SK-N-SH (cell line): ENCODE measurements at regions not wholly inside any gene's neighbourhood (a gene's known extent, or its start where the extent isn't known, plus 50 kb on each side); places are given as distances from the start of the nearest gene placed in this dataset.

Source experiments
- CTCF ChIA-PET: fragments of 300-600, 350-600 bp; formaldehyde crosslinking; extraction: SDS; loops from one replicate; lab custom pipeline; 2021; lab: Yijun Ruan, JAX
- POLR2A ChIA-PET: fragments of 350-600 bp; sonication (Branson Sonifier 250); formaldehyde crosslinking; extraction: SDS; loops from one replicate; lab custom pipeline; 2020; ENCODE audit warnings: antibody characterized with exemption, inconsistent platforms; lab: Yijun Ruan, JAX
- DNase-seq: peaks from one replicate; pipeline ENCODE4 v3.0.0; 2012
- H2AFZ ChIP-seq: fragments of 200-600 bp; sonication (generic); 2 replicates; pipeline ENCODE4 v1.8.1; 2016; ENCODE audit warnings: antibody characterized with exemption, mild to moderate bottlenecking, low read depth
- H3F3A ChIP-seq: fragments of 200-600 bp; sonication (generic); replicated peaks from 2 replicates; pipeline ENCODE3; 2016; ENCODE audit warnings: antibody characterized with exemption, mild to moderate bottlenecking; ENCODE audit not compliant: insufficient read depth
- H3K27ac ChIP-seq, 2 experiments: fragments of 200-500 bp in 1 of 2; fragments of 200-600 bp in 1 of 2; sonication (Bioruptor generic) in 1 of 2; sonication (generic), shearing (Covaris generic) in 1 of 2; 2 replicates each; pipeline versions ENCODE4 v1.5.1 to v1.6.1; 2014 to 2016; ENCODE audit warnings: low read depth in 2 of 2, inconsistent platforms in 1 of 2, low read length in 1 of 2, mild to moderate bottlenecking in 1 of 2, mixed read lengths in 1 of 2
- H3K27me3 ChIP-seq: fragments of 200-600 bp; sonication (generic), shearing (Covaris generic); 2 replicates; pipeline ENCODE4 v1.6.1; 2016; ENCODE audit warnings: mixed run types; ENCODE audit not compliant: insufficient read depth
- H3K36me3 ChIP-seq, 2 experiments: fragments of 200-500 bp in 1 of 2; fragments of 200-600 bp in 1 of 2; sonication (Bioruptor generic) in 1 of 2; sonication (generic) in 1 of 2; replicated peaks in 1 of 2; 2 replicates each; pipeline versions ENCODE3 to v1.5.1; 2014 to 2016; ENCODE audit warnings: low read length in 1 of 2, mild to moderate bottlenecking in 1 of 2; ENCODE audit not compliant: insufficient read depth in 2 of 2, control insufficient read depth in 1 of 2
- H3K4me1 ChIP-seq, 2 experiments: fragments of 200-500 bp in 1 of 2; fragments of 200-600 bp in 1 of 2; sonication (Bioruptor generic) in 1 of 2; sonication (generic), shearing (Covaris generic) in 1 of 2; 2 replicates each; pipeline versions ENCODE4 v1.5.1 to v1.6.1; 2014 to 2016; ENCODE audit warnings: low read depth in 1 of 2, low read length in 1 of 2, mixed run types in 1 of 2; ENCODE audit not compliant: insufficient read depth in 2 of 2, control insufficient read depth in 1 of 2
- H3K4me2 ChIP-seq: fragments of 200-600 bp; sonication (generic), shearing (Covaris generic); 2 replicates; pipeline ENCODE4 v1.6.1; 2017; ENCODE audit warnings: mixed run types
- H3K4me3 ChIP-seq, 2 experiments: fragments of 200-500 bp in 1 of 2; fragments of 200-600 bp in 1 of 2; sonication (Bioruptor generic) in 1 of 2; sonication (generic), shearing (Covaris generic) in 1 of 2; 2 replicates each; pipeline versions ENCODE4 v1.5.1 to v1.8.1; 2014 to 2016; ENCODE audit warnings: low read depth in 2 of 2, inconsistent platforms in 1 of 2, low read length in 1 of 2, mild to moderate bottlenecking in 1 of 2, mixed read lengths in 1 of 2, moderate library complexity in 1 of 2
- H3K79me2 ChIP-seq: fragments of 200-600 bp; sonication (generic); 2 replicates; pipeline ENCODE4 v1.8.1; 2017; ENCODE audit warnings: mild to moderate bottlenecking; ENCODE audit not compliant: insufficient read depth
- H3K9ac ChIP-seq: fragments of 200-600 bp; sonication (generic); 2 replicates; pipeline ENCODE4 v1.6.1; 2017; ENCODE audit warnings: mixed run types
- H3K9me2 ChIP-seq: fragments of 200-600 bp; sonication (generic); 2 replicates; pipeline ENCODE4 v1.6.1; 2017; ENCODE audit warnings: mixed run types
- H3K9me3 ChIP-seq: fragments of 200-600 bp; sonication (generic); 2 replicates; pipeline ENCODE4 v1.6.1; 2017; ENCODE audit warnings: mixed run types, mild to moderate bottlenecking, moderate library complexity
- H4K20me1 ChIP-seq: fragments of 200-600 bp; sonication (generic); 2 replicates; pipeline ENCODE4 v1.6.1; 2017; ENCODE audit warnings: mild to moderate bottlenecking, mixed run types; ENCODE audit not compliant: insufficient read depth
- CHD2 ChIP-seq: fragments of 150-350 bp; IDR thresholded peaks from 2 replicates; pipeline ENCODE4 v1.6.1; 2018; ENCODE audit warnings: low read length; ENCODE audit not compliant: partially characterized antibody
- ELF1 ChIP-seq: IDR thresholded peaks from 2 replicates; pipeline ENCODE4 v1.4.0; 2012
- EZH2phosphoT487 ChIP-seq: fragments of 200-600 bp; sonication (generic); IDR thresholded peaks from 2 replicates; pipeline ENCODE4 v1.6.1; 2017; ENCODE audit warnings: low read depth, mixed run types, mild to moderate bottlenecking, antibody characterized with exemption, moderate library complexity, borderline replicate concordance
- FOSL2 ChIP-seq: IDR thresholded peaks from 2 replicates; pipeline ENCODE4 v1.4.0; 2012; ENCODE audit warnings: low read depth, mild to moderate bottlenecking, moderate library complexity, borderline replicate concordance
- FOXJ3 ChIP-seq: sonication (generic); formaldehyde crosslinking; IDR thresholded peaks from 2 replicates; pipeline ENCODE4 v1.5.1; 2020; ENCODE audit warnings: mild to moderate bottlenecking, missing genetic modification reagents
- GATA2 ChIP-seq: sonication (generic); formaldehyde crosslinking; IDR thresholded peaks from 2 replicates; pipeline ENCODE4 v1.5.0; 2020; ENCODE audit warnings: mild to moderate bottlenecking, missing genetic modification reagents
- JUND ChIP-seq: IDR thresholded peaks from 2 replicates; pipeline ENCODE4 v1.4.0; 2012
- MEF2A ChIP-seq: IDR thresholded peaks from 2 replicates; pipeline ENCODE4 v1.4.0; 2012; ENCODE audit warnings: low read depth, borderline replicate concordance
- NFIC ChIP-seq: IDR thresholded peaks from 2 replicates; pipeline ENCODE4 v1.4.0; 2012; ENCODE audit warnings: borderline replicate concordance
- NRF1 ChIP-seq: IDR thresholded peaks from 2 replicates; pipeline ENCODE4 v1.6.1; 2012; ENCODE audit warnings: low read depth, mild to moderate bottlenecking, low read length
- POLR2AphosphoS5 ChIP-seq: IDR thresholded peaks from 2 replicates; pipeline ENCODE4 v1.6.1; 2012; ENCODE audit warnings: low read depth, low read length
- RCOR1 ChIP-seq: fragments of 150-350 bp; IDR thresholded peaks from 2 replicates; pipeline ENCODE4 v1.6.1; 2017; ENCODE audit warnings: antibody characterized with exemption, low read length
- RXRA ChIP-seq: IDR thresholded peaks from 2 replicates; pipeline ENCODE4 v1.4.0; 2012; ENCODE audit warnings: low read depth, mild to moderate bottlenecking, borderline replicate concordance
- SIN3A ChIP-seq: IDR thresholded peaks from 2 replicates; pipeline ENCODE4 v1.6.1; 2012; ENCODE audit warnings: low read depth, mild to moderate bottlenecking, low read length, moderate library complexity, borderline replicate concordance
- SMC3 ChIP-seq: IDR thresholded peaks from 2 replicates; pipeline ENCODE4 v1.6.1; 2012; ENCODE audit warnings: low read depth, low read length, improper control_type of control experiment
- TAF1 ChIP-seq: IDR thresholded peaks from 2 replicates; pipeline ENCODE4 v1.6.1; 2012; ENCODE audit warnings: low read depth, mild to moderate bottlenecking, low read length, moderate library complexity, borderline replicate concordance
- TCF12 ChIP-seq: IDR thresholded peaks from 2 replicates; pipeline ENCODE4 v1.4.0; 2012
- TEAD4 ChIP-seq: IDR thresholded peaks from 2 replicates; pipeline ENCODE4 v1.4.0; 2012; ENCODE audit warnings: mild to moderate bottlenecking, borderline replicate concordance; ENCODE audit not compliant: insufficient read depth
- YY1 ChIP-seq: IDR thresholded peaks from 2 replicates; pipeline ENCODE4 v1.4.0; 2012; ENCODE audit warnings: low read depth, mild to moderate bottlenecking
- WGBS: methylation state at CpG from one replicate; pipeline ENCODE4 v1.1.6; 2017; ENCODE audit warnings: low lambda C conversion rate; 5-methylcytosine and 5-hydroxymethylcytosine counted together
- TF ChIP-seq, protein P1 (sequence below): fragments of 150-350 bp; IDR thresholded peaks from 2 replicates; pipeline ENCODE4 v1.6.1; 2017; ENCODE audit warnings: antibody characterized with exemption, low read length, low read depth, borderline replicate concordance
- TF ChIP-seq, protein P2 (sequence below): fragments of 150-350 bp; IDR thresholded peaks from 2 replicates; pipeline ENCODE4 v1.6.1; 2016; ENCODE audit warnings: mild to moderate bottlenecking, low read depth, low read length
- TF ChIP-seq, protein P3 (sequence below): IDR thresholded peaks from 2 replicates; pipeline ENCODE4 v1.6.1; 2012; ENCODE audit warnings: mild to moderate bottlenecking, low read depth, low read length, moderate library complexity

DNA sequence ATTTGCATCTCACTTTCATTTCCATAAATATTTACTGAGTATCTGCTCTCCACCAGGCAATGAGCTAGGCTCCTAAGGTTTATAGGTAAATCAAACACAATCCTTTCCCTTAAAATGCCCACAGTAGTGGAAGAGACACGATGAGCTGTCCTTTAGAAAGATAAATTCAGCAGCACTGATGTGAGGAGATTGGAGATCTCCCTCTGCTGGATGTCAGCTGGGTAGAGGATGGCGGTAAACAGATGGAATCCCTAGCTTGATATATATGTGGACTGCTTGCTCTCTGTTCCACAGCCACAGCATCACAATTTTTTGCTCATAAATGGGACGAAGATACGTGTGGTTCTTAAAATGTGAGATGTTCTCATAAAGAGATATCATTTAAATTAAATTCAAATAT lies 216.4 kb upstream of the RASGEF1B start:
- H4K20me1 ChIP-seq: no peaks in the 10 kb centered on the region
- no peak for DNase-seq
- POLR2A ChIA-PET: no interaction called here
- no peak overlapping the region for H3K9ac ChIP-seq
- no peak overlapping the region for H3K27ac ChIP-seq
- no peak overlapping the region for H2AFZ ChIP-seq
- no peak overlapping the region for H3K4me3 ChIP-seq
- CTCF ChIA-PET: interaction anchor here (1.0 kb wide), 2 partner anchors 10 to 13 kb away, joined by 3 read pairs; no protein-coding TSS in a partner anchor
- no peaks in the 10 kb centered on the region for H3K79me2 ChIP-seq
- H3K4me2 ChIP-seq: no peak overlapping the region
- H3K9me3 ChIP-seq: no peaks in the 10 kb centered on the region
- TF ChIP-seq FOSL2: no peak
- TF ChIP-seq NFIC: no peak
- no peak for TF ChIP-seq TAF1
- TF ChIP-seq EZH2phosphoT487: no peak
- TF ChIP-seq FOXJ3 (CRISPR knock-in tag): no peak
- TF ChIP-seq, protein P1, sequence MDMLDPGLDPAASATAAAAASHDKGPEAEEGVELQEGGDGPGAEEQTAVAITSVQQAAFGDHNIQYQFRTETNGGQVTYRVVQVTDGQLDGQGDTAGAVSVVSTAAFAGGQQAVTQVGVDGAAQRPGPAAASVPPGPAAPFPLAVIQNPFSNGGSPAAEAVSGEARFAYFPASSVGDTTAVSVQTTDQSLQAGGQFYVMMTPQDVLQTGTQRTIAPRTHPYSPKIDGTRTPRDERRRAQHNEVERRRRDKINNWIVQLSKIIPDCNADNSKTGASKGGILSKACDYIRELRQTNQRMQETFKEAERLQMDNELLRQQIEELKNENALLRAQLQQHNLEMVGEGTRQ: no peak
- no peak for TF ChIP-seq TCF12
- no peaks in the 10 kb centered on the region for H3K36me3 ChIP-seq
- no peaks in the 10 kb centered on the region for H3K4me1 ChIP-seq
- H3K9me2 ChIP-seq: no peaks in the 10 kb centered on the region
- H3K27me3 ChIP-seq: no peaks in the 10 kb centered on the region
- H3F3A ChIP-seq: no peaks in the 10 kb centered on the region
- WGBS: 2% methylated on average over 4 of the region's 4 CpGs

DNA sequence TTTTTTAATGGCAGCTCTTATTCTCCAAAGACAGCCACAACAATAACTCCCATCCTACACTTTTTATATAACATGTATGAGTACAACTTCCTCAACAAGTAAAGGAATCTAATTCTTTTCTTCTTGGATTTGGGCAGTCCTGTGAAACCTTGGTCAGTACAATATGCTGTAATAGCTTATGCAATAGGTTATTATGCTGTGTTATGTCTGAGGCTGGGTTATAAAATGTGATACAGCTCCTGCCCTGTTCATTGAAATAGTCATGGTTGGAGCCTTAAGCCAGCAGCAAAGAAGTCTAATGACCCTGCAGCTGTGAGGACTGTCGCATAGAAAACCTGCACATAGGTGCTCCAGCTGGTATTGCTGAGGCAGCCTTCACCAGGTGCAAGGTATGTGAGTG lies 215.8 kb upstream of the RASGEF1B start:
- Histone ChIP-seq H3F3A (no peaks in the 10 kb centered on the region), H3K27ac (no peak overlapping the region), H3K9ac (no peak overlapping the region), H3K4me3 (no peak overlapping the region), H2AFZ (no peak overlapping the region), H3K4me2 (no peak overlapping the region), H3K27me3 (no peaks in the 10 kb centered on the region), H3K36me3 (no peaks in the 10 kb centered on the region), H3K79me2 (no peaks in the 10 kb centered on the region), H3K9me3 (no peaks in the 10 kb centered on the region), H3K9me2 (no peaks in the 10 kb centered on the region), H4K20me1 (no peaks in the 10 kb centered on the region), H3K4me1 (no peaks in the 10 kb centered on the region)
- TF ChIP-seq NFIC (no peak), CHD2 (no peak), YY1 (no peak), RCOR1 (no peak), TAF1 (no peak), NRF1 (no peak), POLR2AphosphoS5 (no peak), SIN3A (no peak), ELF1 (no peak), JUND (no peak), FOSL2 (no peak), FOXJ3 (CRISPR knock-in tag) (no peak), MEF2A (no peak), SMC3 (no peak), RXRA (no peak), TEAD4 (no peak), GATA2 (no peak)
- TF ChIP-seq, protein P2, sequence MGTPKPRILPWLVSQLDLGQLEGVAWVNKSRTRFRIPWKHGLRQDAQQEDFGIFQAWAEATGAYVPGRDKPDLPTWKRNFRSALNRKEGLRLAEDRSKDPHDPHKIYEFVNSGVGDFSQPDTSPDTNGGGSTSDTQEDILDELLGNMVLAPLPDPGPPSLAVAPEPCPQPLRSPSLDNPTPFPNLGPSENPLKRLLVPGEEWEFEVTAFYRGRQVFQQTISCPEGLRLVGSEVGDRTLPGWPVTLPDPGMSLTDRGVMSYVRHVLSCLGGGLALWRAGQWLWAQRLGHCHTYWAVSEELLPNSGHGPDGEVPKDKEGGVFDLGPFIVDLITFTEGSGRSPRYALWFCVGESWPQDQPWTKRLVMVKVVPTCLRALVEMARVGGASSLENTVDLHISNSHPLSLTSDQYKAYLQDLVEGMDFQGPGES: no peak
- TF ChIP-seq, protein P3, sequence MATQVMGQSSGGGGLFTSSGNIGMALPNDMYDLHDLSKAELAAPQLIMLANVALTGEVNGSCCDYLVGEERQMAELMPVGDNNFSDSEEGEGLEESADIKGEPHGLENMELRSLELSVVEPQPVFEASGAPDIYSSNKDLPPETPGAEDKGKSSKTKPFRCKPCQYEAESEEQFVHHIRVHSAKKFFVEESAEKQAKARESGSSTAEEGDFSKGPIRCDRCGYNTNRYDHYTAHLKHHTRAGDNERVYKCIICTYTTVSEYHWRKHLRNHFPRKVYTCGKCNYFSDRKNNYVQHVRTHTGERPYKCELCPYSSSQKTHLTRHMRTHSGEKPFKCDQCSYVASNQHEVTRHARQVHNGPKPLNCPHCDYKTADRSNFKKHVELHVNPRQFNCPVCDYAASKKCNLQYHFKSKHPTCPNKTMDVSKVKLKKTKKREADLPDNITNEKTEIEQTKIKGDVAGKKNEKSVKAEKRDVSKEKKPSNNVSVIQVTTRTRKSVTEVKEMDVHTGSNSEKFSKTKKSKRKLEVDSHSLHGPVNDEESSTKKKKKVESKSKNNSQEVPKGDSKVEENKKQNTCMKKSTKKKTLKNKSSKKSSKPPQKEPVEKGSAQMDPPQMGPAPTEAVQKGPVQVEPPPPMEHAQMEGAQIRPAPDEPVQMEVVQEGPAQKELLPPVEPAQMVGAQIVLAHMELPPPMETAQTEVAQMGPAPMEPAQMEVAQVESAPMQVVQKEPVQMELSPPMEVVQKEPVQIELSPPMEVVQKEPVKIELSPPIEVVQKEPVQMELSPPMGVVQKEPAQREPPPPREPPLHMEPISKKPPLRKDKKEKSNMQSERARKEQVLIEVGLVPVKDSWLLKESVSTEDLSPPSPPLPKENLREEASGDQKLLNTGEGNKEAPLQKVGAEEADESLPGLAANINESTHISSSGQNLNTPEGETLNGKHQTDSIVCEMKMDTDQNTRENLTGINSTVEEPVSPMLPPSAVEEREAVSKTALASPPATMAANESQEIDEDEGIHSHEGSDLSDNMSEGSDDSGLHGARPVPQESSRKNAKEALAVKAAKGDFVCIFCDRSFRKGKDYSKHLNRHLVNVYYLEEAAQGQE: no peak
- ChIA-PET POLR2A (no interaction called here), CTCF (interaction anchor here (1.0 kb wide), 1 partner anchor 11 kb away, joined by 3 read pairs; no protein-coding TSS in a partner anchor)
- DNase-seq: no peak
- no CpG with 5 or more reads among the region's 1 CpG for WGBS
